ENCODE measurements at regions not wholly inside any gene's neighbourhood (a gene's known extent, or its start where the extent isn't known, plus 50 kb on each side); places are given as distances from the start of the nearest gene placed in this dataset.

DNA sequence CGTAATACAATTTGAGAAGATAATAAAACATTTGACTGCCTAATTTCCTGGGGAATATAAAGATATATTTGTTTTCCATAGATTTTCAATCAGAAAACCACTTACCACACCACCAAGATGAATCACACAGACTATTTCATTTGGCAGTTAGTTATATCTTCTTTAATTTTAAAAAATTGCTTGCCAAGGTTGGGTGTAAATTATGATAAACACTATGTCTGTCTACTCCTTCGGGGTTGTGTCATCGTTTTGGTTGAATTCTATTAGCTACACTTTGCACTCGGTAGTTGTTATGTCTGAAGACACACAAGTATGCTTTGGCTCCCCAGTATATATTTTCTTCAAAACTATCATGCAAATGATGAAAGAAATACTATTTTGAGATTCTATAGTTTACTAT is 594.8 kb upstream of the SEMA3D start:
- DNase-seq (ENCODE audit: low spot score) = no peak

- no peak for DNase-seq (ENCODE audit: low spot score)
Observed at GRCh38 chr7:85776691-85777345, 590.0 kb upstream of the SEMA3D start.

- no peak for DNase-seq (ENCODE audit: low spot score)
Observed at GRCh38 chr7:85775431-85775830, 588.6 kb upstream of the SEMA3D start.

DNA sequence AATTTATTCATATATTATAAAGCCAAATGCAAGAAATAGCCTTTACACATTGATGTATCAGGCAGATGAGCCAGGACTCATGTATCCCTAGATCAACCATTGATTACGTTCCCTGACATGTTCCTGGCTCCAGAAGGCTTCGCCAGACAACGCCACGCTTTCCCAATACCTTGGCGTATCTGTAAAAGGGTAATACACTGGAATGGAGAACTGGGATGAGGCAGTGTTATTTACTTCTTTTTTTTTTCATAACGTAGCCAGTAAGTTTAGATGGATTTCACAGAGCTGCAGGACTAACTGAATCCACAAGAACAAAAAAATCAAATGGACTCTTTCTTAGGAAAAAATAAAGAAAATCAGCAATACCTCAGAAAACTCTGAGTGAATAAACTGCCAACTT is 588.1 kb upstream of the SEMA3D start:
- no peak for DNase-seq (ENCODE audit: low spot score)

GRCh38 chr7:85773116-85773728 is 586.4 kb upstream of the SEMA3D start:
- no peak for DNase-seq (ENCODE audit: low spot score)

- DNase-seq (ENCODE audit: low spot score) = no peak
Observed at GRCh38 chr7:85771516-85771915, 584.7 kb upstream of the SEMA3D start.

GRCh38 chr7:85770332-85770731 is 583.5 kb upstream of the SEMA3D start:
- DNase-seq (ENCODE audit: low spot score) = no peak

GRCh38 chr7:85765698-85766298 is 578.9 kb upstream of the SEMA3D start:
- no peak for DNase-seq (ENCODE audit: low spot score)

GRCh38 chr7:85764034-85764433 is 577.2 kb upstream of the SEMA3D start:
- DNase-seq (ENCODE audit: low spot score) = no peak

GRCh38 chr7:85757348-85757747 is 570.5 kb upstream of the SEMA3D start:
- no peak for DNase-seq (ENCODE audit: low spot score)

DNA sequence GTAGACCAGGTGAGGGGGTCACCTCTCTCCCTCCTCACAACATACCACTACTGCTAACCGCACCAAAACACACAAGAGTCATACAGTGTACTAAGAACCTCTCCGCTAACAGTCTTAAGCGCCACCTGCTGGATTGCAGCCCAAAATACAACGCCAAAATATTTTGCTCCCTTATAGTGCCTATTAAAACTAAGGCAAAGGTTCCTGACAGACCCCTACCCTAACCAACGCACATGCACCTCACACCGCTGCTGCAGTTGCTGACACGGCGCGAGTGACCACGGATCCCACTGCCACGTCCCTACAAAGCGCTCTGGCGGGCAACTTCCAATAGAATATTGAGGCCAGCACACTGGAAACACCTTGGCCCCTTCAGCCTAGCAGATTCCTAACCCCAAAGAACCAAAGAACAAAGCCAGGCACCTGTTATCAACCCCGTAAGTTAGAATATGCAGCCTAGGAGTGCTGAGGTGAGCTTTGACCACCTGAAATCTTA is 563.6 kb upstream of the SEMA3D start:
- DNase-seq (ENCODE audit: low spot score) = peak; percentile 63

- DNase-seq (ENCODE audit: low spot score) = peak; percentile 28
Observed at GRCh38 chr7:85749696-85750453, 563.0 kb upstream of the SEMA3D start.

- no peak for DNase-seq (ENCODE audit: low spot score)
Observed at GRCh38 chr7:85748861-85749260, 562.0 kb upstream of the SEMA3D start.

GRCh38 chr7:85737426-85737825 is 550.6 kb upstream of the SEMA3D start:
- DNase-seq (ENCODE audit: low spot score) = no peak

DNA sequence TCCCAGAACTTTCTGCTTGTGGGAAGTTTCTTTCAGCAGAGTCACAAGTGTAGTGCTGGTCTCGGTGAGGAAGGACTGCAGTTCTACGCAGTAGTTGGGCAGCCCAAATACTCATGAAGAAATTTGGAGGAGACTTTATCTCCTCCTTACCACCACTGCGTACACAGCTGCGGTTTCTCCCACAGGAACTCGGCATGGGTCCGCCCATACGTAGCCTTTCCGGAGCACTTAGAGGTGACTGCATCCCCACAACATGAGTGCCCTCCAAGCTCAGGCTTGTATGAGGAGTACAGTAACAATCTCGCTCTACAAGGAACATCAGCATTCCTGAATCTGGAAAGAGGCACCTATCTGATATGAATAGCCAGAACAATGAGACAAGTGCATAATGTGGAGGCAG is 549.2 kb upstream of the SEMA3D start:
- DNase-seq (ENCODE audit: low spot score) = no peak

DNA sequence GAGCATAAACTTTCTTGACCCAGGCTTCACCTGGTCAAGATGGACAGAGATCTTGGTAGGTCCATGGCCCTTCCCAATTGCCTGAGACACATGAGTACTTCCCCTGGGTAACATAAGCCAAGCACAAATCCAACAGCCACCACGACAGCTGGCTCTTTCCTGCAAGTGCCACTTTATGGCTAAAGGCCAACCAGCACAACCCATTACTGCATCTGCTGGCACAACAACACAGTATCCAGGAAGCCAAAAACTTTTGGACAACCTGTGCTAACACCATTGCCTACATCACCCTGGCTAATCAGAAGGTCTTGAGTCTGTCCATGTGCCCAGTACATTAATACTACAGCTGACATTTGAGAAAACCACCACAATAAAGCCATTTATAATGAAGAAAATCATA is 548.0 kb upstream of the SEMA3D start:
- DNase-seq (ENCODE audit: low spot score) = peak; percentile 17

- DNase-seq (ENCODE audit: low spot score) = no peak
Observed at GRCh38 chr7:85733169-85733915, 546.5 kb upstream of the SEMA3D start.

DNA sequence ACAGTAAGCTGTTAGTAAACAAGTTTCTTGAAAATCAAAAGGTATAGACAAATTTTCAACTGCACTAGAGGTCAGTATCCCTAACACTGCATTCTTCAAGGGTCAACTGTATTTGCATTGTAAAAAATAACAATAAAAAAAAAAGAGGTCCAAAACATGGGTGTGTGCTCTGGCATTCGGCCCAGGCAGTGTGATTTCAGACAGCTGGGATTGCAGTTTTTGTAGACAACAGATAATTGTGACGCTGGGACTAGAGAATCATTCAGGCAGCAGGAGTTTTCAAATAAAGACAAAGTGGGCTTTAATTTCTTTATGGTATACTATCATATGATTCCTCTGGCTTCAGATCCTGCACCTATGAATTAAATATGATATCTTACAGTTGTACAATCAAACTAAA is 543.2 kb upstream of the SEMA3D start:
- DNase-seq (ENCODE audit: low spot score) = no peak

- no peak for DNase-seq (ENCODE audit: low spot score)
Observed at GRCh38 chr7:85725026-85725425, 538.2 kb upstream of the SEMA3D start.

- DNase-seq (ENCODE audit: low spot score) = no peak
Observed at GRCh38 chr7:85719981-85720953, 533.4 kb upstream of the SEMA3D start.

- DNase-seq (ENCODE audit: low spot score) = no peak
Observed at GRCh38 chr7:85716353-85716752, 529.5 kb upstream of the SEMA3D start.

Data from D341Med (cell line).